GM12875 (cell line): ENCODE measurements at regions not wholly inside any gene's neighbourhood (a gene's known extent, or its start where the extent isn't known, plus 50 kb on each side); places are given as distances from the start of the nearest gene placed in this dataset.

Experiments
- H3K4me3 ChIP-seq: one replicate; pipeline ENCODE4 v1.5.1; 2011; ENCODE audit warnings: low read depth, low read length, control low read depth
- CTCF ChIP-seq: IDR thresholded peaks from 2 replicates; pipeline ENCODE4 v1.5.1; 2011; ENCODE audit warnings: low read depth, mild to moderate bottlenecking, control low read depth, inconsistent platforms, low read length, moderate library complexity, borderline replicate concordance; ENCODE audit not compliant: insufficient read depth

GRCh38 chr11:128209138-128209435 lies 378.3 kb downstream of the ETS1 start:
- H3K4me3 ChIP-seq, result no peak overlapping the region
- no peak for TF ChIP-seq CTCF

GRCh38 chr11:128208329-128209137 lies 378.8 kb downstream of the ETS1 start:
- TF ChIP-seq CTCF, result no peak
- H3K4me3 ChIP-seq, result no peak overlapping the region

GRCh38 chr11:128207861-128208321 lies 379.5 kb downstream of the ETS1 start:
- no peak for TF ChIP-seq CTCF
- no peak overlapping the region for H3K4me3 ChIP-seq

- TF ChIP-seq CTCF, result no peak
- H3K4me3 ChIP-seq, result no peak overlapping the region
These were observed 380.9 kb downstream of the ETS1 start for GRCh38 chr11:128206461-128206860.

GRCh38 chr11:128205796-128206195 lies 381.6 kb downstream of the ETS1 start:
- H3K4me3 ChIP-seq, result no peak overlapping the region
- TF ChIP-seq CTCF, result no peak

- no peak for TF ChIP-seq CTCF
- H3K4me3 ChIP-seq, result no peak overlapping the region
These were observed 382.5 kb downstream of the ETS1 start for GRCh38 chr11:128204898-128205297.

GRCh38 chr11:128201801-128202200 lies 385.6 kb downstream of the ETS1 start:
- TF ChIP-seq CTCF, result no peak
- no peak overlapping the region for H3K4me3 ChIP-seq
